Progenitor cell of endocrine pancreas (in vitro differentiated cells): ENCODE measurements at regions not wholly inside any gene's neighbourhood (a gene's known extent, or its start where the extent isn't known, plus 50 kb on each side); places are given as distances from the start of the nearest gene placed in this dataset.

ENCODE experiments used
- DNase-seq: peaks from one replicate; pipeline ENCODE4 v3.0.0; 2021; ENCODE audit warnings: low spot score; ENCODE audit not compliant: unreplicated experiment
- H3K27ac Mint-ChIP-seq: 2 replicates; pipeline ENCODE4 v1.8.0; 2021; ENCODE audit warnings: mild to moderate bottlenecking, moderate library complexity, mixed read lengths
- H3K27me3 Mint-ChIP-seq: 2 replicates; pipeline ENCODE4 v1.8.0; 2021; ENCODE audit warnings: mixed read lengths
- H3K36me3 Mint-ChIP-seq: 2 replicates; pipeline ENCODE4 v1.8.0; 2022; ENCODE audit warnings: mixed read lengths; ENCODE audit not compliant: insufficient read depth
- H3K4me1 Mint-ChIP-seq: 2 replicates; pipeline ENCODE4 v1.8.0; 2021; ENCODE audit warnings: low read depth, mixed read lengths
- H3K4me3 Mint-ChIP-seq: 2 replicates; pipeline ENCODE4 v1.8.0; 2021; ENCODE audit warnings: low read depth, mild to moderate bottlenecking, moderate library complexity, mixed read lengths
- H3K9me3 Mint-ChIP-seq: 2 replicates; pipeline ENCODE4 v1.8.0; 2021; ENCODE audit warnings: low read depth, mixed read lengths
- CTCF ChIP-seq: fragments of 200-600 bp; sonication (generic); IDR thresholded peaks from one replicate; pipeline ENCODE4 v1.5.0; 2021; ENCODE audit warnings: antibody characterized with exemption, mild to moderate bottlenecking; ENCODE audit not compliant: unreplicated experiment

- Mint-ChIP-seq H3K27me3 (no peaks in the 10 kb centered on the region), H3K4me3 (no peak overlapping the region), H3K36me3 (no peaks in the 10 kb centered on the region), H3K9me3 (no peaks in the 10 kb centered on the region), H3K4me1 (no peaks in the 10 kb centered on the region), H3K27ac (no peak overlapping the region)
- TF ChIP-seq CTCF, result no peak
- DNase-seq, result no peak
These were observed 327.8 kb downstream of the WDR11 start for GRCh38 chr10:121179006-121179405.

GRCh38 chr10:121182219-121182618 is 331.1 kb downstream of the WDR11 start:
- peaks cover 2% of the 10 kb centered on the region for H3K4me1 Mint-ChIP-seq
- no peak for DNase-seq
- H3K36me3 Mint-ChIP-seq, result no peaks in the 10 kb centered on the region
- no peak overlapping the region for H3K27ac Mint-ChIP-seq
- no peak overlapping the region for H3K4me3 Mint-ChIP-seq
- no peaks in the 10 kb centered on the region for H3K27me3 Mint-ChIP-seq
- H3K9me3 Mint-ChIP-seq, result no peaks in the 10 kb centered on the region
- no peak for TF ChIP-seq CTCF

GRCh38 chr10:121183236-121183635 is 332.1 kb downstream of the WDR11 start:
- Mint-ChIP-seq H3K27me3 (no peaks in the 10 kb centered on the region), H3K36me3 (no peaks in the 10 kb centered on the region), H3K4me3 (no peak overlapping the region), H3K4me1 (peaks cover 12% of the 10 kb centered on the region), H3K27ac (no peak overlapping the region), H3K9me3 (no peaks in the 10 kb centered on the region)
- no peak for DNase-seq
- TF ChIP-seq CTCF, result no peak

GRCh38 chr10:121183707-121184106 is 332.5 kb downstream of the WDR11 start:
- H3K36me3 Mint-ChIP-seq, result no peaks in the 10 kb centered on the region
- no peak for DNase-seq
- H3K4me3 Mint-ChIP-seq, result no peak overlapping the region
- no peaks in the 10 kb centered on the region for H3K9me3 Mint-ChIP-seq
- H3K4me1 Mint-ChIP-seq, result peaks cover 17% of the 10 kb centered on the region
- H3K27me3 Mint-ChIP-seq, result no peaks in the 10 kb centered on the region
- no peak overlapping the region for H3K27ac Mint-ChIP-seq
- TF ChIP-seq CTCF, result no peak

GRCh38 chr10:121185816-121186455 is 334.8 kb downstream of the WDR11 start:
- Mint-ChIP-seq H3K9me3 (peaks cover 3% of the 10 kb centered on the region), H3K4me1 (peaks cover 21% of the 10 kb centered on the region), H3K36me3 (no peaks in the 10 kb centered on the region), H3K27me3 (no peaks in the 10 kb centered on the region), H3K27ac (no peak overlapping the region), H3K4me3 (no peak overlapping the region)
- TF ChIP-seq CTCF, result no peak
- DNase-seq, result no peak
